ENCODE measurements at regions not wholly inside any gene's neighbourhood (a gene's known extent, or its start where the extent isn't known, plus 50 kb on each side); places are given as distances from the start of the nearest gene placed in this dataset.

GRCh38 chr20:40978761-40979160, 49.9 kb upstream of the TOP1 start:
- CTCF ChIA-PET: interaction anchor here (0.9 to 1.3 kb wide), 2 partner anchors 11 to 116 kb away, joined by 3 to 4 read pairs; no protein-coding TSS in a partner anchor
- no peak overlapping the region for H3K27ac Mint-ChIP-seq
- DNase-seq: no peak
- H3K4me3 Mint-ChIP-seq: no peak overlapping the region
- peaks cover 18% of the 10 kb centered on the region for H3K9me3 Mint-ChIP-seq
- peaks cover 9% of the 10 kb centered on the region for H3K36me3 Mint-ChIP-seq (ENCODE audit: low read depth)
- peaks cover 2% of the 10 kb centered on the region for H3K4me1 Mint-ChIP-seq
- POLR2A ChIA-PET: no interaction called here
- peaks cover 37% of the 10 kb centered on the region for H3K27me3 Mint-ChIP-seq

All from activated CD4-positive, alpha-beta memory T cell treated with anti-CD3 and anti-CD28 coated beads, Interleukin-2, amount 10 ng/mL, durations not matched to agents 7 days and 5 days (primary cell).